Peyer's patch (tissue), 4 donors: ENCODE measurements at regions not wholly inside any gene's neighbourhood (a gene's known extent, or its start where the extent isn't known, plus 50 kb on each side); places are given as distances from the start of the nearest gene placed in this dataset.

ENCODE experiments used
- POLR2A ChIP-seq, 2 donors: fragments of 450-650 bp; IDR thresholded peaks; one replicate each; pipeline ENCODE4 v1.5.1; 2017; ENCODE audit warnings: antibody characterized with exemption in 2 of 2, mild to moderate bottlenecking in 2 of 2, moderate library complexity in 2 of 2
- TF ChIP-seq, protein P1 (sequence below), 6 experiments: fragments of 450-650 bp in 4 of 6; fragments of 200-600 bp in 2 of 6; sonication (generic) in 1 of 6; IDR thresholded peaks; one replicate each; pipeline ENCODE4 v1.5.1; 2017 to 2019; ENCODE audit warnings: antibody characterized with exemption in 6 of 6, mild to moderate bottlenecking in 3 of 6, moderate library complexity in 1 of 6

DNA sequence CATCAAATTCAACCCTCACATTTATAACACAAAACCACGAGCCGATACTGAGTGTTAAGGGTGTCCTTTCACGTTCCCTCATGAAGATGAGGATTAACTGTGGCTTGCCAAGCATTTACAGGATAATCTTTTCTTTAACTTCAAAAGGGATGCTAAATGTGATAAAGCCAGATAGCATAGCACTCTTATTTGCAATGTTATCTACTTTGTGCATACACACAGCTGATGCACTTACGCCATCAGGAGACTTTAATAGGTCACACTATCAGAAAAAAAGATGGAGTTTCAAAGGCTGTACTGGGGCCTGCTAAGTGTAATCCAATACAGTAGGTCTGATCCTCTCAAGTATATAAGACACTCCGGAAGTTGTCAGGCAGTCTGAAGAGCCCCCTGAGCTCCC is 572.7 kb downstream of the PIK3C3 start:
- TF ChIP-seq, protein P1, sequence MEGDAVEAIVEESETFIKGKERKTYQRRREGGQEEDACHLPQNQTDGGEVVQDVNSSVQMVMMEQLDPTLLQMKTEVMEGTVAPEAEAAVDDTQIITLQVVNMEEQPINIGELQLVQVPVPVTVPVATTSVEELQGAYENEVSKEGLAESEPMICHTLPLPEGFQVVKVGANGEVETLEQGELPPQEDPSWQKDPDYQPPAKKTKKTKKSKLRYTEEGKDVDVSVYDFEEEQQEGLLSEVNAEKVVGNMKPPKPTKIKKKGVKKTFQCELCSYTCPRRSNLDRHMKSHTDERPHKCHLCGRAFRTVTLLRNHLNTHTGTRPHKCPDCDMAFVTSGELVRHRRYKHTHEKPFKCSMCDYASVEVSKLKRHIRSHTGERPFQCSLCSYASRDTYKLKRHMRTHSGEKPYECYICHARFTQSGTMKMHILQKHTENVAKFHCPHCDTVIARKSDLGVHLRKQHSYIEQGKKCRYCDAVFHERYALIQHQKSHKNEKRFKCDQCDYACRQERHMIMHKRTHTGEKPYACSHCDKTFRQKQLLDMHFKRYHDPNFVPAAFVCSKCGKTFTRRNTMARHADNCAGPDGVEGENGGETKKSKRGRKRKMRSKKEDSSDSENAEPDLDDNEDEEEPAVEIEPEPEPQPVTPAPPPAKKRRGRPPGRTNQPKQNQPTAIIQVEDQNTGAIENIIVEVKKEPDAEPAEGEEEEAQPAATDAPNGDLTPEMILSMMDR (IDR thresholded peaks at IDR 0.05): no peak
- TF ChIP-seq POLR2A (IDR thresholded peaks at IDR 0.05): no peak
